Vagina (tissue), 2 donors: ENCODE measurements at regions not wholly inside any gene's neighbourhood (a gene's known extent, or its start where the extent isn't known, plus 50 kb on each side); places are given as distances from the start of the nearest gene placed in this dataset.

Experiments used
- POLR2A ChIP-seq, 2 donors: fragments of 450-650 bp; IDR thresholded peaks; one replicate each; pipeline ENCODE4 v1.6.1; 2017; ENCODE audit warnings: antibody characterized with exemption in 2 of 2, mild to moderate bottlenecking in 2 of 2, moderate library complexity in 2 of 2
- POLR2AphosphoS5 ChIP-seq, 2 donors: sonication (generic); formaldehyde crosslinking; IDR thresholded peaks; one replicate each; pipeline ENCODE4 v1.9.0; 2017; ENCODE audit warnings: antibody characterized with exemption in 2 of 2, mild to moderate bottlenecking in 2 of 2, low read depth in 1 of 2; ENCODE audit not compliant: insufficient read depth in 1 of 2
- TF ChIP-seq, protein P1 (sequence below), 3 experiments: fragments of 450-650 bp in 2 of 3; fragments of 200-600 bp in 1 of 3; sonication (generic) in 1 of 3; IDR thresholded peaks; one replicate each; pipeline ENCODE4 v1.5.1; 2017 to 2019; ENCODE audit warnings: antibody characterized with exemption in 3 of 3, mild to moderate bottlenecking in 2 of 3, moderate library complexity in 2 of 3

DNA sequence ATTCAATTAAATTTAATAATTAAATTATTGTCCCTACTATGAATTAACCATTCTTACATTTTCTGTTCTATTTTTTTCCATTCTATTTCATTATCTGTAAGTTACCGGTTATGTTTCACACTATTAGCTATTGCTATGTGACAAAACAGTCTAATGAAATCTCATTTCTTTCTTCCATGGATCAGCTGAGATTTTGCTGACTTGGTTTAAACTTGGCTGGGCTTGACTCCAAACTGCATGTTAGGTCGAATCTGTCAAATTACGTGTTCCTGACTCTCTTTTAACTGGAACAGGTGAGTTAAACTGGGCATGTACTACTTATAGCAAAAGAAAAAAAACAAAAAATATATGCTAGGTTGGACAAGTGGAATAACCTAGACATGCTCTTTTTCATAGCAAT lies 1464.4 kb downstream of the OLFM4 start:
- TF ChIP-seq, protein P1, sequence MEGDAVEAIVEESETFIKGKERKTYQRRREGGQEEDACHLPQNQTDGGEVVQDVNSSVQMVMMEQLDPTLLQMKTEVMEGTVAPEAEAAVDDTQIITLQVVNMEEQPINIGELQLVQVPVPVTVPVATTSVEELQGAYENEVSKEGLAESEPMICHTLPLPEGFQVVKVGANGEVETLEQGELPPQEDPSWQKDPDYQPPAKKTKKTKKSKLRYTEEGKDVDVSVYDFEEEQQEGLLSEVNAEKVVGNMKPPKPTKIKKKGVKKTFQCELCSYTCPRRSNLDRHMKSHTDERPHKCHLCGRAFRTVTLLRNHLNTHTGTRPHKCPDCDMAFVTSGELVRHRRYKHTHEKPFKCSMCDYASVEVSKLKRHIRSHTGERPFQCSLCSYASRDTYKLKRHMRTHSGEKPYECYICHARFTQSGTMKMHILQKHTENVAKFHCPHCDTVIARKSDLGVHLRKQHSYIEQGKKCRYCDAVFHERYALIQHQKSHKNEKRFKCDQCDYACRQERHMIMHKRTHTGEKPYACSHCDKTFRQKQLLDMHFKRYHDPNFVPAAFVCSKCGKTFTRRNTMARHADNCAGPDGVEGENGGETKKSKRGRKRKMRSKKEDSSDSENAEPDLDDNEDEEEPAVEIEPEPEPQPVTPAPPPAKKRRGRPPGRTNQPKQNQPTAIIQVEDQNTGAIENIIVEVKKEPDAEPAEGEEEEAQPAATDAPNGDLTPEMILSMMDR (IDR thresholded peaks at IDR 0.05), result no peak
- TF ChIP-seq POLR2A (IDR thresholded peaks at IDR 0.05) (no peak), POLR2AphosphoS5 (IDR thresholded peaks at IDR 0.05; ENCODE audit: insufficient read depth in 1 of 2, low read depth in 1 of 2) (no peak)
